Activated CD4-positive, alpha-beta T cell treated with anti-CD3 and anti-CD28 coated beads, Interleukin-2, amount 50 U/mL, for 48 hours (primary cell): ENCODE measurements at regions not wholly inside any gene's neighbourhood (a gene's known extent, or its start where the extent isn't known, plus 50 kb on each side); places are given as distances from the start of the nearest gene placed in this dataset.

ENCODE experiments used
- DNase-seq, 2 experiments: peaks; one replicate each; pipeline ENCODE4 v3.0.0-alpha.2; 2020

GRCh38 chrY:13168257-13168656 is 263.6 kb downstream of the DDX3Y start:
- no peak for DNase-seq
